OCI-LY7 (cell line): ENCODE measurements at regions not wholly inside any gene's neighbourhood (a gene's known extent, or its start where the extent isn't known, plus 50 kb on each side); places are given as distances from the start of the nearest gene placed in this dataset.

ENCODE experiments used
- BruUV-seq: library from RNA; stranded (reverse); fragments of 400-500 nt; replicated peaks from 2 replicates; lab custom pipeline; 2021; lab: Mats Ljungman, UMichigan
- CTCF ChIA-PET: fragments of 300-600 bp; sonication (Branson Sonifier 250); formaldehyde crosslinking; loops from one replicate; lab custom pipeline; 2022; ENCODE audit warnings: antibody characterized with exemption; ENCODE audit not compliant: unreplicated experiment; lab: Charles Lee
- POLR2A ChIA-PET: fragments of 300-600 bp; sonication (Branson Sonifier 250); formaldehyde crosslinking; loops from one replicate; lab custom pipeline; 2022; ENCODE audit warnings: antibody characterized with exemption; lab: Charles Lee
- DNase-seq: peaks from one replicate; pipeline ENCODE4 v3.0.0-alpha.2; 2015; ENCODE audit warnings: low spot score
- H2AFZ ChIP-seq: fragments of 200-600 bp; sonication (generic), shearing (Covaris generic); 2 replicates; pipeline ENCODE4 v1.6.1; 2014; ENCODE audit warnings: mild to moderate bottlenecking, antibody characterized with exemption, low read length, moderate library complexity
- H3K27ac ChIP-seq: fragments of 200-600 bp; sonication (generic); 2 replicates; pipeline ENCODE4 v1.5.1; 2014; ENCODE audit warnings: mixed run types, low read depth, mild to moderate bottlenecking, moderate library complexity, low read length, inconsistent platforms; ENCODE audit not compliant: poor library complexity, severe bottlenecking
- H3K36me3 ChIP-seq: fragments of 200-600 bp; sonication (generic); 2 replicates; pipeline ENCODE4 v1.6.1; 2014; ENCODE audit warnings: mild to moderate bottlenecking, antibody characterized with exemption, low read length, moderate library complexity, mixed read lengths; ENCODE audit not compliant: insufficient read depth
- H3K4me1 ChIP-seq: fragments of 200-600 bp; sonication (generic); 2 replicates; pipeline ENCODE4 v1.5.1; 2014; ENCODE audit warnings: mild to moderate bottlenecking, low read length; ENCODE audit not compliant: insufficient read depth, poor library complexity, severe bottlenecking
- H3K4me2 ChIP-seq: fragments of 200-600 bp; sonication (generic); 2 replicates; pipeline ENCODE4 v1.6.1; 2014; ENCODE audit warnings: mild to moderate bottlenecking, low read length
- H3K4me3 ChIP-seq: fragments of 200-600 bp; sonication (generic); 2 replicates; pipeline ENCODE4 v1.5.1; 2014; ENCODE audit warnings: mild to moderate bottlenecking, low read depth, low read length; ENCODE audit not compliant: poor library complexity, severe bottlenecking
- H3K79me2 ChIP-seq: fragments of 200-600 bp; sonication (generic); 2 replicates; pipeline ENCODE4 v1.6.1; 2016; ENCODE audit warnings: low read depth, mild to moderate bottlenecking, low read length, moderate library complexity, mixed read lengths; ENCODE audit not compliant: insufficient read depth
- H3K9me2 ChIP-seq: fragments of 200-600 bp; sonication (generic); 2 replicates; pipeline ENCODE4 v1.6.1; 2016; ENCODE audit warnings: mild to moderate bottlenecking, low read length, mixed read lengths; ENCODE audit not compliant: insufficient read depth
- H3K9me3 ChIP-seq: fragments of 200-600 bp; sonication (generic); 2 replicates; pipeline ENCODE4 v1.6.1; 2014; ENCODE audit warnings: mild to moderate bottlenecking, mixed run types, low read length, mixed read lengths
- H4K20me1 ChIP-seq: fragments of 200-600 bp; sonication (generic); 2 replicates; pipeline ENCODE4 v1.6.1; 2014; ENCODE audit warnings: mild to moderate bottlenecking, antibody characterized with exemption, low read length, moderate library complexity, mixed read lengths; ENCODE audit not compliant: insufficient read depth
- CTCF ChIP-seq: fragments of 200-600 bp; sonication (generic); conservative IDR thresholded peaks from 2 replicates; pipeline ENCODE4 v1.5.1; 2014; ENCODE audit warnings: mild to moderate bottlenecking, antibody characterized with exemption, low read length, moderate library complexity, mixed read lengths
- EZH2phosphoT487 ChIP-seq: fragments of 200-600 bp; sonication (generic); IDR thresholded peaks from 2 replicates; pipeline ENCODE4 v1.6.1; 2018; ENCODE audit warnings: low read depth, borderline replicate concordance, mild to moderate bottlenecking, mixed run types, antibody characterized with exemption, low read length, moderate library complexity, mixed read lengths
- intact Hi-C: fragments of 100-400 bp; cut with micrococcal nuclease; formaldehyde crosslinking; loops from one replicate; pipeline ENCODE4 v1.10.0; 2022; ENCODE audit not compliant: unreplicated experiment

- no TSS peak for BruUV-seq
- H3K4me1 ChIP-seq, result no peaks in the 10 kb centered on the region
- DNase-seq, result no peak
- CTCF ChIA-PET, result no interaction called here
- no peaks in the 10 kb centered on the region for H3K36me3 ChIP-seq
- TF ChIP-seq CTCF (no peak), EZH2phosphoT487 (no peak)
- H3K9me2 ChIP-seq, result no peaks in the 10 kb centered on the region
- H3K4me2 ChIP-seq, result no peak overlapping the region
- H2AFZ ChIP-seq, result no peak overlapping the region
- no peak overlapping the region for H3K27ac ChIP-seq
- no peaks in the 10 kb centered on the region for H3K9me3 ChIP-seq
- H4K20me1 ChIP-seq, result no peaks in the 10 kb centered on the region
- POLR2A ChIA-PET, result no interaction called here
- intact Hi-C loops, result no loop called here
- no peaks in the 10 kb centered on the region for H3K79me2 ChIP-seq
- H3K4me3 ChIP-seq, result no peak overlapping the region
These were observed 152.7 kb downstream of the MYCN start for GRCh38 chr2:16092861-16093638.

- no peak for TF ChIP-seq CTCF
- no peak for TF ChIP-seq EZH2phosphoT487
- DNase-seq, result no peak
- intact Hi-C loops, result no loop called here
- Histone ChIP-seq H3K36me3 (no peaks in the 10 kb centered on the region), H3K4me2 (no peak overlapping the region), H2AFZ (no peak overlapping the region), H4K20me1 (no peaks in the 10 kb centered on the region), H3K4me1 (no peaks in the 10 kb centered on the region), H3K4me3 (no peak overlapping the region), H3K9me3 (no peaks in the 10 kb centered on the region), H3K9me2 (no peaks in the 10 kb centered on the region), H3K27ac (no peak overlapping the region), H3K79me2 (no peaks in the 10 kb centered on the region)
- BruUV-seq, result no TSS peak
- ChIA-PET POLR2A (no interaction called here), CTCF (no interaction called here)
These were observed 151.4 kb downstream of the MYCN start for GRCh38 chr2:16091576-16092282.
